Right renal pelvis (tissue), 4 donors: ENCODE measurements at regions not wholly inside any gene's neighbourhood (a gene's known extent, or its start where the extent isn't known, plus 50 kb on each side); places are given as distances from the start of the nearest gene placed in this dataset.

ENCODE experiments used
- DNase-seq, 4 donors: peaks; one replicate each; pipeline ENCODE4 v3.0.0-alpha.2; 2013; ENCODE audit warnings: low read depth in 4 of 4, low spot score in 3 of 4, missing footprints in 1 of 4

- no peak for DNase-seq
These were observed 248.0 kb upstream of the ARRDC4 start for GRCh38 chr15:97712530-97712929.

GRCh38 chr15:97717806-97718205 is 242.7 kb upstream of the ARRDC4 start:
- DNase-seq: no peak

GRCh38 chr15:97718509-97718908 is 242.0 kb upstream of the ARRDC4 start:
- no peak for DNase-seq

- peak in 2 of 4 donors; percentile 12 to 43 for DNase-seq
These were observed 231.7 kb upstream of the ARRDC4 start for GRCh38 chr15:97728791-97729190.

- peak in 1 of 4 donors; percentile 10 for DNase-seq
These were observed 231.2 kb upstream of the ARRDC4 start for GRCh38 chr15:97729270-97729669.

GRCh38 chr15:97730315-97730714 is 230.2 kb upstream of the ARRDC4 start:
- no peak for DNase-seq

GRCh38 chr15:97731859-97732258 is 228.6 kb upstream of the ARRDC4 start:
- no peak for DNase-seq

- DNase-seq: no peak
These were observed 227.1 kb upstream of the ARRDC4 start for GRCh38 chr15:97733373-97733772.

GRCh38 chr15:97736748-97737147 is 223.8 kb upstream of the ARRDC4 start:
- DNase-seq: no peak

GRCh38 chr15:97745481-97746071 is 214.9 kb upstream of the ARRDC4 start:
- no peak for DNase-seq

GRCh38 chr15:97747342-97747741 is 213.2 kb upstream of the ARRDC4 start:
- no peak for DNase-seq

- DNase-seq: no peak
These were observed 211.9 kb upstream of the ARRDC4 start for GRCh38 chr15:97748576-97748975.

- no peak for DNase-seq
These were observed 210.4 kb upstream of the ARRDC4 start for GRCh38 chr15:97750060-97750459.

- DNase-seq: no peak
These were observed 204.8 kb upstream of the ARRDC4 start for GRCh38 chr15:97755726-97756125.

- DNase-seq: no peak
These were observed 201.1 kb upstream of the ARRDC4 start for GRCh38 chr15:97759363-97759762.

- DNase-seq: no peak
These were observed 199.4 kb upstream of the ARRDC4 start for GRCh38 chr15:97761110-97761509.

- DNase-seq: no peak
These were observed 177.3 kb upstream of the ARRDC4 start for GRCh38 chr15:97783240-97783639.

GRCh38 chr15:97786741-97787140 is 173.8 kb upstream of the ARRDC4 start:
- no peak for DNase-seq

- no peak for DNase-seq
These were observed 170.3 kb upstream of the ARRDC4 start for GRCh38 chr15:97790180-97790579.

- DNase-seq: peak in 2 of 4 donors; percentile 22 to 28
These were observed 168.4 kb upstream of the ARRDC4 start for GRCh38 chr15:97791824-97792792.

- no peak for DNase-seq
These were observed 155.6 kb upstream of the ARRDC4 start for GRCh38 chr15:97804950-97805349.

GRCh38 chr15:97806766-97807165 is 153.7 kb upstream of the ARRDC4 start:
- no peak for DNase-seq
